ENCODE measurements at regions not wholly inside any gene's neighbourhood (a gene's known extent, or its start where the extent isn't known, plus 50 kb on each side); places are given as distances from the start of the nearest gene placed in this dataset.

- TF ChIP-seq CTCF (IDR thresholded peaks at IDR 0.05), result no peak
- peaks cover 0 to 66% of the 10 kb centered on the region in 2 donors for H3K27me3 ChIP-seq
- no peaks in the 10 kb centered on the region for H3K9me3 ChIP-seq
- H3K4me3 ChIP-seq, result no peak overlapping the region
- H3K4me1 ChIP-seq, result no peaks in the 10 kb centered on the region
- no peaks in the 10 kb centered on the region for H3K36me3 ChIP-seq
- DNase-seq, result peak in 1 of 2 donors; percentile 16
- intact Hi-C loops (cut with DNase I; ENCODE audit: low total_unique reads), result no loop called here
- no peak overlapping the region for H3K27ac ChIP-seq
Observed at GRCh38 chr3:127425505-127426443, 137.9 kb upstream of the PRR20G start.

GRCh38 chr3:127424766-127425504 lies 137.1 kb upstream of the PRR20G start:
- Histone ChIP-seq H3K4me1 (no peaks in the 10 kb centered on the region), H3K27ac (no peak overlapping the region), H3K4me3 (no peak overlapping the region), H3K9me3 (no peaks in the 10 kb centered on the region), H3K36me3 (no peaks in the 10 kb centered on the region), H3K27me3 (peaks cover 0 to 74% of the 10 kb centered on the region in 2 donors)
- DNase-seq, result peak in 1 of 2 donors; percentile 42
- no peak for TF ChIP-seq CTCF (IDR thresholded peaks at IDR 0.05)
- intact Hi-C loops (cut with DNase I; ENCODE audit: low total_unique reads), result no loop called here

- intact Hi-C loops (cut with DNase I; ENCODE audit: low total_unique reads), result no loop called here
- peak in 1 of 2 donors; percentile 45 for DNase-seq
- no peak overlapping the region for H3K27ac ChIP-seq
Observed at GRCh38 chr3:127423856-127424765, 136.3 kb upstream of the PRR20G start.

GRCh38 chr3:127422663-127423375 lies 135.0 kb upstream of the PRR20G start:
- Histone ChIP-seq H3K27me3 (peaks cover 0 to 80% of the 10 kb centered on the region in 2 donors), H3K9me3 (no peaks in the 10 kb centered on the region), H3K36me3 (no peaks in the 10 kb centered on the region), H3K4me3 (no peak overlapping the region), H3K27ac (no peak overlapping the region), H3K4me1 (no peaks in the 10 kb centered on the region)
- intact Hi-C loops (cut with DNase I; ENCODE audit: low total_unique reads), result no loop called here
- TF ChIP-seq CTCF (IDR thresholded peaks at IDR 0.05), result no peak
- peak in 1 of 2 donors; percentile 56 for DNase-seq

More at GRCh38 chr3:127423856-127424765, 136.3 kb upstream of the PRR20G start:
- Histone ChIP-seq H3K4me1 (no peaks in the 10 kb centered on the region), H3K27me3 (peaks cover 0 to 81% of the 10 kb centered on the region in 2 donors), H3K4me3 (no peak overlapping the region), H3K36me3 (no peaks in the 10 kb centered on the region), H3K9me3 (no peaks in the 10 kb centered on the region)
- TF ChIP-seq CTCF (IDR thresholded peaks at IDR 0.05), result no peak
